ENCODE measurements at regions not wholly inside any gene's neighbourhood (a gene's known extent, or its start where the extent isn't known, plus 50 kb on each side); places are given as distances from the start of the nearest gene placed in this dataset.
A peak's percentile ranks its signal among the peaks of the same experiment; 100 is the strongest.

GRCh38 chr5:3301306-3301705, 294.3 kb upstream of the IRX1 start:
- peaks cover 3% of the 10 kb centered on the region; the same call in 1 of the 2 replicates for H3K4me1 ChIP-seq (ENCODE audit: insufficient read depth)
- H3K4me3 Mint-ChIP-seq, result no peak overlapping the region
- no peaks in the 10 kb centered on the region for H3K79me2 ChIP-seq (replicated peaks; ENCODE audit: insufficient read depth)
- no peaks in the 10 kb centered on the region for H3K27me3 ChIP-seq (ENCODE audit: insufficient read depth)
- H3K36me3 Mint-ChIP-seq (ENCODE audit: low read depth), result no peaks in the 10 kb centered on the region; the same call in 2 of the 3 replicates
- no peak overlapping the region for H3K27ac Mint-ChIP-seq
- peak overlapping the region; percentile 66; the same call in 1 of the 2 replicates for H2AFZ ChIP-seq
- no peaks in the 10 kb centered on the region for H3K36me3 ChIP-seq (ENCODE audit: insufficient read depth)
- peaks cover 13% of the 10 kb centered on the region for H3K4me1 Mint-ChIP-seq
- TF ChIP-seq, protein P1, sequence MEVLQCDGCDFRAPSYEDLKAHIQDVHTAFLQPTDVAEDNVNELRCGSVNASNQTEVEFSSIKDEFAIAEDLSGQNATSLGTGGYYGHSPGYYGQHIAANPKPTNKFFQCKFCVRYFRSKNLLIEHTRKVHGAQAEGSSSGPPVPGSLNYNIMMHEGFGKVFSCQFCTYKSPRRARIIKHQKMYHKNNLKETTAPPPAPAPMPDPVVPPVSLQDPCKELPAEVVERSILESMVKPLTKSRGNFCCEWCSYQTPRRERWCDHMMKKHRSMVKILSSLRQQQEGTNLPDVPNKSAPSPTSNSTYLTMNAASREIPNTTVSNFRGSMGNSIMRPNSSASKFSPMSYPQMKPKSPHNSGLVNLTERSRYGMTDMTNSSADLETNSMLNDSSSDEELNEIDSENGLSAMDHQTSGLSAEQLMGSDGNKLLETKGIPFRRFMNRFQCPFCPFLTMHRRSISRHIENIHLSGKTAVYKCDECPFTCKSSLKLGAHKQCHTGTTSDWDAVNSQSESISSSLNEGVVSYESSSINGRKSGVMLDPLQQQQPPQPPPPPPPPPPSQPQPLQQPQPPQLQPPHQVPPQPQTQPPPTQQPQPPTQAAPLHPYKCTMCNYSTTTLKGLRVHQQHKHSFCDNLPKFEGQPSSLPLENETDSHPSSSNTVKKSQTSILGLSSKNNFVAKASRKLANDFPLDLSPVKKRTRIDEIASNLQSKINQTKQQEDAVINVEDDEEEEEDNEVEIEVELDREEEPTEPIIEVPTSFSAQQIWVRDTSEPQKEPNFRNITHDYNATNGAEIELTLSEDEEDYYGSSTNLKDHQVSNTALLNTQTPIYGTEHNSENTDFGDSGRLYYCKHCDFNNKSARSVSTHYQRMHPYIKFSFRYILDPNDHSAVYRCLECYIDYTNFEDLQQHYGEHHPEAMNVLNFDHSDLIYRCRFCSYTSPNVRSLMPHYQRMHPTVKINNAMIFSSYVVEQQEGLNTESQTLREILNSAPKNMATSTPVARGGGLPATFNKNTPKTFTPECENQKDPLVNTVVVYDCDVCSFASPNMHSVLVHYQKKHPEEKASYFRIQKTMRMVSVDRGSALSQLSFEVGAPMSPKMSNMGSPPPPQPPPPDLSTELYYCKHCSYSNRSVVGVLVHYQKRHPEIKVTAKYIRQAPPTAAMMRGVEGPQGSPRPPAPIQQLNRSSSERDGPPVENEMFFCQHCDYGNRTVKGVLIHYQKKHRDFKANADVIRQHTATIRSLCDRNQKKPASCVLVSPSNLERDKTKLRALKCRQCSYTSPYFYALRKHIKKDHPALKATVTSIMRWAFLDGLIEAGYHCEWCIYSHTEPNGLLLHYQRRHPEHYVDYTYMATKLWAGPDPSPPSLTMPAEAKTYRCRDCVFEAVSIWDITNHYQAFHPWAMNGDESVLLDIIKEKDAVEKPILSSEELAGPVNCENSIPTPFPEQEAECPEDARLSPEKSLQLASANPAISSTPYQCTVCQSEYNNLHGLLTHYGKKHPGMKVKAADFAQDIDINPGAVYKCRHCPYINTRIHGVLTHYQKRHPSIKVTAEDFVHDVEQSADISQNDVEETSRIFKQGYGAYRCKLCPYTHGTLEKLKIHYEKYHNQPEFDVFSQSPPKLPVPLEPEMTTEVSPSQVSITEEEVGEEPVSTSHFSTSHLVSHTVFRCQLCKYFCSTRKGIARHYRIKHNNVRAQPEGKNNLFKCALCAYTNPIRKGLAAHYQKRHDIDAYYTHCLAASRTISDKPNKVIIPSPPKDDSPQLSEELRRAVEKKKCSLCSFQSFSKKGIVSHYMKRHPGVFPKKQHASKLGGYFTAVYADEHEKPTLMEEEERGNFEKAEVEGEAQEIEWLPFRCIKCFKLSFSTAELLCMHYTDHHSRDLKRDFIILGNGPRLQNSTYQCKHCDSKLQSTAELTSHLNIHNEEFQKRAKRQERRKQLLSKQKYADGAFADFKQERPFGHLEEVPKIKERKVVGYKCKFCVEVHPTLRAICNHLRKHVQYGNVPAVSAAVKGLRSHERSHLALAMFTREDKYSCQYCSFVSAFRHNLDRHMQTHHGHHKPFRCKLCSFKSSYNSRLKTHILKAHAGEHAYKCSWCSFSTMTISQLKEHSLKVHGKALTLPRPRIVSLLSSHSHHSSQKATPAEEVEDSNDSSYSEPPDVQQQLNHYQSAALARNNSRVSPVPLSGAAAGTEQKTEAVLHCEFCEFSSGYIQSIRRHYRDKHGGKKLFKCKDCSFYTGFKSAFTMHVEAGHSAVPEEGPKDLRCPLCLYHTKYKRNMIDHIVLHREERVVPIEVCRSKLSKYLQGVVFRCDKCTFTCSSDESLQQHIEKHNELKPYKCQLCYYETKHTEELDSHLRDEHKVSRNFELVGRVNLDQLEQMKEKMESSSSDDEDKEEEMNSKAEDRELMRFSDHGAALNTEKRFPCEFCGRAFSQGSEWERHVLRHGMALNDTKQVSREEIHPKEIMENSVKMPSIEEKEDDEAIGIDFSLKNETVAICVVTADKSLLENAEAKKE (CRISPR knock-in tag; IDR thresholded peaks at IDR 0.05), result no peak
- TF ChIP-seq, protein P2, sequence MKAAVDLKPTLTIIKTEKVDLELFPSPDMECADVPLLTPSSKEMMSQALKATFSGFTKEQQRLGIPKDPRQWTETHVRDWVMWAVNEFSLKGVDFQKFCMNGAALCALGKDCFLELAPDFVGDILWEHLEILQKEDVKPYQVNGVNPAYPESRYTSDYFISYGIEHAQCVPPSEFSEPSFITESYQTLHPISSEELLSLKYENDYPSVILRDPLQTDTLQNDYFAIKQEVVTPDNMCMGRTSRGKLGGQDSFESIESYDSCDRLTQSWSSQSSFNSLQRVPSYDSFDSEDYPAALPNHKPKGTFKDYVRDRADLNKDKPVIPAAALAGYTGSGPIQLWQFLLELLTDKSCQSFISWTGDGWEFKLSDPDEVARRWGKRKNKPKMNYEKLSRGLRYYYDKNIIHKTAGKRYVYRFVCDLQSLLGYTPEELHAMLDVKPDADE (IDR thresholded peaks at IDR 0.05), result no peak
- TF ChIP-seq JUNB (IDR thresholded peaks at IDR 0.05; ENCODE audit: unreplicated experiment) (no peak), REST (IDR thresholded peaks at IDR 0.05; ENCODE audit: unreplicated experiment) (no peak), EZH2 (IDR thresholded peaks at IDR 0.05; ENCODE audit: low read depth, unreplicated experiment) (no peak), POLR2AphosphoS5 (IDR thresholded peaks at IDR 0.05; ENCODE audit: low read depth) (no peak), NANOG (IDR thresholded peaks at IDR 0.05; ENCODE audit: borderline replicate concordance) (no peak), CREB1 (CRISPR knock-in tag; IDR thresholded peaks at IDR 0.05; ENCODE audit: low read depth) (no peak), EZH2phosphoT487 (IDR thresholded peaks at IDR 0.05; ENCODE audit: unreplicated experiment) (no peak), CTCF (conservative IDR thresholded peaks at IDR 0.05; ENCODE audit: low read depth in 2 of 2) (no peak)
- H3K4me2 ChIP-seq, result no peak overlapping the region
- no peaks in the 10 kb centered on the region; the same call in 2 of the 3 replicates for H3K9me3 Mint-ChIP-seq
- DNase-seq (ENCODE audit: low spot score), result no peak
- no peaks in the 10 kb centered on the region for H4K20me1 ChIP-seq (replicated peaks; ENCODE audit: insufficient read depth)
- H3K27ac ChIP-seq (ENCODE audit: low read depth), result no peak overlapping the region
- no peaks in the 10 kb centered on the region for H3F3A ChIP-seq (replicated peaks; ENCODE audit: low read depth)
- no peaks in the 10 kb centered on the region for H3K9me2 ChIP-seq (ENCODE audit: insufficient read depth)
- H3K27me3 Mint-ChIP-seq (ENCODE audit: insufficient read depth, low read depth, poor library complexity), result peaks cover 8% of the 10 kb centered on the region
- ATAC-seq, result peak; percentile 72
- no peak overlapping the region for H3K4me3 ChIP-seq
